Left kidney (tissue), 1 donor: ENCODE measurements at regions not wholly inside any gene's neighbourhood (a gene's known extent, or its start where the extent isn't known, plus 50 kb on each side); places are given as distances from the start of the nearest gene placed in this dataset.
"Not testable (repeated sequence)": the region's sequence is repeated elsewhere in the genome, so short reads cannot be mapped to it uniquely, and the experiment has no call there.

Experiments used
- DNase-seq: peaks from one replicate; pipeline ENCODE4 v3.0.0-alpha.2; 2013

GRCh38 chr5:130724658-130725057 lies 440.4 kb downstream of the HINT1 start:
- DNase-seq, result no peak

GRCh38 chr5:130720355-130720754 lies 444.7 kb downstream of the HINT1 start:
- peak; percentile 53 for DNase-seq

GRCh38 chr5:130715541-130715940 lies 449.5 kb downstream of the HINT1 start:
- no peak for DNase-seq

- no peak for DNase-seq
Measured at GRCh38 chr5:130714200-130714599, 450.9 kb downstream of the HINT1 start.

GRCh38 chr5:130712324-130712723 lies 452.7 kb downstream of the HINT1 start:
- DNase-seq, result no peak

GRCh38 chr5:130710596-130710995 lies 454.5 kb downstream of the HINT1 start:
- DNase-seq, result no peak

- no peak for DNase-seq
Measured at GRCh38 chr5:130708754-130709153, 456.3 kb downstream of the HINT1 start.

- no peak for DNase-seq
Measured at GRCh38 chr5:130706696-130707095, 458.4 kb downstream of the HINT1 start.

- DNase-seq, result no peak
Measured at GRCh38 chr5:130705368-130705767, 459.7 kb downstream of the HINT1 start.

GRCh38 chr5:130693509-130693908 lies 471.5 kb downstream of the HINT1 start:
- DNase-seq, result no peak

- peak; percentile 31 for DNase-seq
Measured at GRCh38 chr5:130692770-130693169, 472.3 kb downstream of the HINT1 start.

GRCh38 chr5:130689831-130690230 lies 475.2 kb downstream of the HINT1 start:
- DNase-seq, result no peak

GRCh38 chr5:130687085-130687733 lies 477.8 kb downstream of the HINT1 start:
- DNase-seq, result no peak

GRCh38 chr5:130678637-130679036 lies 486.4 kb downstream of the HINT1 start:
- DNase-seq, result no peak

- no peak for DNase-seq
Measured at GRCh38 chr5:130666462-130666861, 498.6 kb downstream of the HINT1 start.

GRCh38 chr5:130652176-130652575 lies 512.9 kb downstream of the HINT1 start:
- no peak for DNase-seq

GRCh38 chr5:130651440-130651839 lies 513.6 kb downstream of the HINT1 start:
- no peak for DNase-seq

- no peak for DNase-seq
Measured at GRCh38 chr5:130643321-130643720, 521.7 kb downstream of the HINT1 start.

- no peak for DNase-seq
Measured at GRCh38 chr5:130642461-130642860, 522.6 kb downstream of the HINT1 start.

- no peak for DNase-seq
Measured at GRCh38 chr5:130627145-130627544, 537.9 kb downstream of the HINT1 start.

- no peak for DNase-seq
Measured at GRCh38 chr5:130624805-130625204, 540.3 kb downstream of the HINT1 start.

- DNase-seq, result no peak
Measured at GRCh38 chr5:130616161-130616560, 548.9 kb downstream of the HINT1 start.

GRCh38 chr5:130605234-130605633 lies 559.8 kb downstream of the HINT1 start:
- no peak for DNase-seq

GRCh38 chr5:130596647-130597046 lies 568.4 kb downstream of the HINT1 start:
- DNase-seq, result not testable (repeated sequence)

GRCh38 chr5:130580264-130580663 lies 584.8 kb downstream of the HINT1 start:
- DNase-seq, result no peak
